ENCODE measurements at regions not wholly inside any gene's neighbourhood (a gene's known extent, or its start where the extent isn't known, plus 50 kb on each side); places are given as distances from the start of the nearest gene placed in this dataset.

DNA sequence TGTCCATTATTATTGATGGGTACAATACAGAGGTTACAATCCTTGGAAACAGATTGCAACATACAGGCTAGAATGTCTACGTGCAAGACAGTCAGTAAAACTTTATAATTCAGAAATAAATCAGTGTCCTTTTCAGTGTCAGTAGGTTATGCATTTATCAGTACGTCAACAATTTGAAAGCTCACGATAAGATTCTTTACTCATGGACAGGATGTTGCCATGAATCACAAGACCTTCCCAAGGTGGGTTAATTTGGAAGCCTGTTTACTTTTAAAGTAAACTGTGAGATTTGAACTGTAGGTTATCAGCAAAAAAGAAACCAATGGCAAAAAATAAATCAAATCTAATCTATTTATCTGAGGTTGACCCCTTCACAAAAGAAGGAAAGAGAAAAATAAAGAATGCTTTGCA, 243.9 kb upstream of the AGTR1 start:
- no peak overlapping the region for H2BK120ac ChIP-seq (ENCODE audit: low read depth, low read length)
- no peak overlapping the region for H3K14ac ChIP-seq (replicated peaks; ENCODE audit: low read depth, low read length)
- no peak overlapping the region for H3K9ac ChIP-seq (ENCODE audit: low read depth, low read length)
- no peak overlapping the region for H2BK5ac ChIP-seq (ENCODE audit: low read depth, low read length, poor library complexity, severe bottlenecking)
- no peak overlapping the region for H3K56ac ChIP-seq (ENCODE audit: extremely low read depth, insufficient read depth, low read length)
- no peak overlapping the region for H3K18ac ChIP-seq (ENCODE audit: low read depth, low read length)
- intact Hi-C loops (cut with micrococcal nuclease) (no loop called here), dilution Hi-C loops (cut with HindIII; ENCODE audit: low sequenced_read_pairs, unreplicated experiment) (no loop called here), in situ Hi-C loops (cut with MboI; ENCODE audit: low sequenced_read_pairs) (no loop called here)
- no peaks in the 10 kb centered on the region for H3K36me3 ChIP-seq (ENCODE audit: control insufficient read depth, insufficient read depth, low read length)
- no peak overlapping the region for H3K23ac ChIP-seq (ENCODE audit: low read depth, low read length)
- ATAC-seq (ENCODE audit: low read depth) (no peak), DNase-seq (no peak)
- H4K20me1 ChIP-seq (ENCODE audit: insufficient read depth, low read length), result no peaks in the 10 kb centered on the region
- H4K91ac ChIP-seq (ENCODE audit: insufficient read depth, low read depth, low read length), result no peak overlapping the region
- H4K5ac ChIP-seq (ENCODE audit: low read depth, low read length), result no peak overlapping the region
- no peak overlapping the region for H3K27ac ChIP-seq (ENCODE audit: insufficient read depth, low read length)
- H2BK15ac ChIP-seq (ENCODE audit: low read depth, low read length), result no peak overlapping the region
- TF ChIP-seq CHD1 (IDR thresholded peaks at IDR 0.05; ENCODE audit: low read depth, low read length) (no peak), MXI1 (IDR thresholded peaks at IDR 0.05; ENCODE audit: borderline replicate concordance, low read depth, low read length) (no peak), BHLHE40 (IDR thresholded peaks at IDR 0.05; ENCODE audit: low read depth, low read length) (no peak), RAD21 (IDR thresholded peaks at IDR 0.05; ENCODE audit: low read length) (no peak), RFX5 (IDR thresholded peaks at IDR 0.05; ENCODE audit: low read depth, low read length) (no peak), FOS (IDR thresholded peaks at IDR 0.05; ENCODE audit: low read depth, low read length) (no peak), POLR2A (IDR thresholded peaks at IDR 0.05; ENCODE audit: low read depth, low read length) (no peak), MAZ (IDR thresholded peaks at IDR 0.05; ENCODE audit: borderline replicate concordance, low read depth, low read length) (no peak), NFE2L2 (IDR thresholded peaks at IDR 0.05; ENCODE audit: low read depth, low read length) (no peak), CEBPB (IDR thresholded peaks at IDR 0.05; ENCODE audit: low read depth, low read length) (no peak), SMC3 (IDR thresholded peaks at IDR 0.05; ENCODE audit: low read depth, low read length) (no peak), MAFK (IDR thresholded peaks at IDR 0.05; ENCODE audit: low read depth, low read length) (no peak), RCOR1 (IDR thresholded peaks at IDR 0.05; ENCODE audit: insufficient replicate concordance, low read length) (no peak)
- TF ChIP-seq, protein P1, sequence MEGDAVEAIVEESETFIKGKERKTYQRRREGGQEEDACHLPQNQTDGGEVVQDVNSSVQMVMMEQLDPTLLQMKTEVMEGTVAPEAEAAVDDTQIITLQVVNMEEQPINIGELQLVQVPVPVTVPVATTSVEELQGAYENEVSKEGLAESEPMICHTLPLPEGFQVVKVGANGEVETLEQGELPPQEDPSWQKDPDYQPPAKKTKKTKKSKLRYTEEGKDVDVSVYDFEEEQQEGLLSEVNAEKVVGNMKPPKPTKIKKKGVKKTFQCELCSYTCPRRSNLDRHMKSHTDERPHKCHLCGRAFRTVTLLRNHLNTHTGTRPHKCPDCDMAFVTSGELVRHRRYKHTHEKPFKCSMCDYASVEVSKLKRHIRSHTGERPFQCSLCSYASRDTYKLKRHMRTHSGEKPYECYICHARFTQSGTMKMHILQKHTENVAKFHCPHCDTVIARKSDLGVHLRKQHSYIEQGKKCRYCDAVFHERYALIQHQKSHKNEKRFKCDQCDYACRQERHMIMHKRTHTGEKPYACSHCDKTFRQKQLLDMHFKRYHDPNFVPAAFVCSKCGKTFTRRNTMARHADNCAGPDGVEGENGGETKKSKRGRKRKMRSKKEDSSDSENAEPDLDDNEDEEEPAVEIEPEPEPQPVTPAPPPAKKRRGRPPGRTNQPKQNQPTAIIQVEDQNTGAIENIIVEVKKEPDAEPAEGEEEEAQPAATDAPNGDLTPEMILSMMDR (conservative IDR thresholded peaks at IDR 0.05; ENCODE audit: low read depth, low read length), result no peak
- TF ChIP-seq, protein P2, sequence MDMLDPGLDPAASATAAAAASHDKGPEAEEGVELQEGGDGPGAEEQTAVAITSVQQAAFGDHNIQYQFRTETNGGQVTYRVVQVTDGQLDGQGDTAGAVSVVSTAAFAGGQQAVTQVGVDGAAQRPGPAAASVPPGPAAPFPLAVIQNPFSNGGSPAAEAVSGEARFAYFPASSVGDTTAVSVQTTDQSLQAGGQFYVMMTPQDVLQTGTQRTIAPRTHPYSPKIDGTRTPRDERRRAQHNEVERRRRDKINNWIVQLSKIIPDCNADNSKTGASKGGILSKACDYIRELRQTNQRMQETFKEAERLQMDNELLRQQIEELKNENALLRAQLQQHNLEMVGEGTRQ (IDR thresholded peaks at IDR 0.05; ENCODE audit: low read depth, low read length), result no peak
- TF ChIP-seq, protein P3, sequence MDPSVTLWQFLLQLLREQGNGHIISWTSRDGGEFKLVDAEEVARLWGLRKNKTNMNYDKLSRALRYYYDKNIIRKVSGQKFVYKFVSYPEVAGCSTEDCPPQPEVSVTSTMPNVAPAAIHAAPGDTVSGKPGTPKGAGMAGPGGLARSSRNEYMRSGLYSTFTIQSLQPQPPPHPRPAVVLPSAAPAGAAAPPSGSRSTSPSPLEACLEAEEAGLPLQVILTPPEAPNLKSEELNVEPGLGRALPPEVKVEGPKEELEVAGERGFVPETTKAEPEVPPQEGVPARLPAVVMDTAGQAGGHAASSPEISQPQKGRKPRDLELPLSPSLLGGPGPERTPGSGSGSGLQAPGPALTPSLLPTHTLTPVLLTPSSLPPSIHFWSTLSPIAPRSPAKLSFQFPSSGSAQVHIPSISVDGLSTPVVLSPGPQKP (IDR thresholded peaks at IDR 0.05; ENCODE audit: borderline replicate concordance, low read depth, low read length), result no peak
- H3K4me3 ChIP-seq (ENCODE audit: insufficient read depth, low read depth, low read length), result no peak overlapping the region
- H3K27me3 ChIP-seq (ENCODE audit: control insufficient read depth, insufficient read depth, low read length), result no peaks in the 10 kb centered on the region
- POLR2A ChIA-PET (ENCODE audit: unreplicated experiment), result no interaction called here
- no TSS peak for BruUV-seq (replicated peaks)
- CTCF ChIA-PET, result no interaction called here
- H3K9me1 ChIP-seq (ENCODE audit: insufficient read depth, low read length), result no peaks in the 10 kb centered on the region
- H3K4me2 ChIP-seq (ENCODE audit: low read depth, low read length), result no peak overlapping the region
- H4K8ac ChIP-seq (ENCODE audit: low read depth in 2 of 2, low read length in 2 of 2), result no peak overlapping the region
- no peaks in the 10 kb centered on the region for H3K79me1 ChIP-seq (ENCODE audit: low read depth in 1 of 2, low read length in 2 of 2)
- H3K4me1 ChIP-seq (ENCODE audit: control insufficient read depth, insufficient read depth, low read length), result no peaks in the 10 kb centered on the region
- H2AFZ ChIP-seq (replicated peaks; ENCODE audit: low read length, poor library complexity), result no peak overlapping the region
- H2AK5ac ChIP-seq (ENCODE audit: low read depth, low read length), result no peak overlapping the region
- no peak overlapping the region for H2AK9ac ChIP-seq (replicated peaks; ENCODE audit: low read depth, low read length, poor library complexity)
- H3K4ac ChIP-seq (ENCODE audit: low read depth, low read length), result no peak overlapping the region
- WGBS, 2 experiments (ENCODE audit: extremely low coverage in 2 of 2, insufficient read length in 1 of 2), result no CpG with 5 or more reads among the region's 3 CpGs
- no peaks in the 10 kb centered on the region for H3K9me3 ChIP-seq (ENCODE audit: control insufficient read depth, insufficient read depth, low read length)
- no peak overlapping the region for H2BK20ac ChIP-seq (ENCODE audit: low read depth, low read length)

Data from IMR-90 (cell line).